ENCODE measurements at regions not wholly inside any gene's neighbourhood (a gene's known extent, or its start where the extent isn't known, plus 50 kb on each side); places are given as distances from the start of the nearest gene placed in this dataset.

GRCh38 chr19:30638889-30639288 is 266.7 kb downstream of the ZNF536 start:
- no peak overlapping the region for H3K27ac ChIP-seq (ENCODE audit: low read depth)
- H4K20me1 ChIP-seq (replicated peaks; ENCODE audit: insufficient read depth) = no peaks in the 10 kb centered on the region
- no peaks in the 10 kb centered on the region for H3F3A ChIP-seq (replicated peaks; ENCODE audit: low read depth)
- Mint-ChIP-seq H3K9me3 (peaks cover 8% of the 10 kb centered on the region), H3K27me3 (ENCODE audit: insufficient read depth, low read depth, poor library complexity) (peaks cover 7% of the 10 kb centered on the region), H3K4me3 (no peak overlapping the region), H3K27ac (no peak overlapping the region), H3K4me1 (no peaks in the 10 kb centered on the region), H3K36me3 (ENCODE audit: low read depth) (no peaks in the 10 kb centered on the region)
- no peak overlapping the region for H2AFZ ChIP-seq
- TF ChIP-seq REST (IDR thresholded peaks at IDR 0.05; ENCODE audit: unreplicated experiment) (no peak), CTCF (conservative IDR thresholded peaks at IDR 0.05; ENCODE audit: low read depth in 2 of 2) (no peak), JUNB (IDR thresholded peaks at IDR 0.05; ENCODE audit: unreplicated experiment) (no peak), STAT1 (IDR thresholded peaks at IDR 0.05; ENCODE audit: unreplicated experiment) (no peak), POLR2AphosphoS5 (IDR thresholded peaks at IDR 0.05; ENCODE audit: low read depth) (no peak), ETS1 (IDR thresholded peaks at IDR 0.05) (no peak), ZNF462 (CRISPR knock-in tag; IDR thresholded peaks at IDR 0.05) (no peak), NANOG (IDR thresholded peaks at IDR 0.05; ENCODE audit: borderline replicate concordance) (no peak), EZH2phosphoT487 (IDR thresholded peaks at IDR 0.05; ENCODE audit: unreplicated experiment) (no peak), ZNF114 (CRISPR knock-in tag; IDR thresholded peaks at IDR 0.05) (no peak), CREB1 (CRISPR knock-in tag; IDR thresholded peaks at IDR 0.05; ENCODE audit: low read depth) (no peak), ZNF331 (CRISPR knock-in tag; IDR thresholded peaks at IDR 0.05; ENCODE audit: low read depth) (no peak), EZH2 (IDR thresholded peaks at IDR 0.05; ENCODE audit: low read depth, unreplicated experiment) (no peak)
- H3K36me3 ChIP-seq (ENCODE audit: insufficient read depth) = no peaks in the 10 kb centered on the region
- no peaks in the 10 kb centered on the region for H3K27me3 ChIP-seq (ENCODE audit: insufficient read depth)
- no peak overlapping the region for H3K4me3 ChIP-seq
- H3K9me2 ChIP-seq (ENCODE audit: insufficient read depth) = peaks cover 8% of the 10 kb centered on the region
- H3K79me2 ChIP-seq (replicated peaks; ENCODE audit: insufficient read depth) = no peaks in the 10 kb centered on the region
- H3K4me1 ChIP-seq (ENCODE audit: insufficient read depth) = no peaks in the 10 kb centered on the region
- DNase-seq (ENCODE audit: low spot score) (no peak), ATAC-seq (no peak)
- H3K4me2 ChIP-seq = no peak overlapping the region
